ENCODE measurements at regions not wholly inside any gene's neighbourhood (a gene's known extent, or its start where the extent isn't known, plus 50 kb on each side); places are given as distances from the start of the nearest gene placed in this dataset.
A peak's percentile ranks its signal among the peaks of the same experiment; 100 is the strongest.

GRCh38 chr5:43771611-43772031 is 168.6 kb downstream of the NNT start (continued):
- TF ChIP-seq ZNF518B (CRISPR knock-in tag; IDR thresholded peaks at IDR 0.05) (no peak), HBP1 (CRISPR knock-in tag; IDR thresholded peaks at IDR 0.05) (0 out of 2 replicates have a peak, but pooled peaks have one; percentile 35), BCOR (IDR thresholded peaks at IDR 0.05) (no peak), RBM17 (IDR thresholded peaks at IDR 0.05; ENCODE audit: borderline replicate concordance, low read depth, low read length) (no peak), KLF10 (CRISPR knock-in tag; IDR thresholded peaks at IDR 0.05) (no peak), CEBPG (CRISPR knock-in tag; IDR thresholded peaks at IDR 0.05) (no peak), CEBPG (tag; conservative IDR thresholded peaks at IDR 0.05 in 1 of 2, IDR thresholded peaks at IDR 0.05 in 1 of 2) (no peak), ZNF584 (CRISPR knock-in tag; IDR thresholded peaks at IDR 0.05; ENCODE audit: low read depth) (peak; percentile 64; the same call in 1 of the 2 replicates), TSHZ1 (CRISPR knock-in tag; IDR thresholded peaks at IDR 0.05) (peak; percentile 27; the same call in 1 of the 2 replicates), ZNF75A (CRISPR knock-in tag; IDR thresholded peaks at IDR 0.05) (0 out of 2 replicates have a peak, but pooled peaks have one; percentile 56), SMAD3 (CRISPR knock-in tag; conservative IDR thresholded peaks at IDR 0.05) (0 out of 2 replicates have a peak, but pooled peaks have one; percentile 6), ZNF134 (CRISPR knock-in tag; conservative IDR thresholded peaks at IDR 0.05) (0 out of 2 replicates have a peak, but pooled peaks have one; percentile 38), CXXC5 (CRISPR knock-in tag; IDR thresholded peaks at IDR 0.05) (peak; percentile 54; the same call in 1 of the 2 replicates), ZNF239 (CRISPR knock-in tag; IDR thresholded peaks at IDR 0.05) (peak; percentile 62), SREBF2 (CRISPR knock-in tag; IDR thresholded peaks at IDR 0.05) (no peak), GTF2A2 (tag; IDR thresholded peaks at IDR 0.05) (peak; percentile 77; the same call in 1 of the 2 replicates), CSDE1 (IDR thresholded peaks at IDR 0.05) (no peak), ELF2 (CRISPR knock-in tag; IDR thresholded peaks at IDR 0.05) (peak; percentile 61; the same call in 1 of the 2 replicates), ZNF12 (CRISPR knock-in tag; IDR thresholded peaks at IDR 0.05) (no peak)
- TF ChIP-seq, protein P1, sequence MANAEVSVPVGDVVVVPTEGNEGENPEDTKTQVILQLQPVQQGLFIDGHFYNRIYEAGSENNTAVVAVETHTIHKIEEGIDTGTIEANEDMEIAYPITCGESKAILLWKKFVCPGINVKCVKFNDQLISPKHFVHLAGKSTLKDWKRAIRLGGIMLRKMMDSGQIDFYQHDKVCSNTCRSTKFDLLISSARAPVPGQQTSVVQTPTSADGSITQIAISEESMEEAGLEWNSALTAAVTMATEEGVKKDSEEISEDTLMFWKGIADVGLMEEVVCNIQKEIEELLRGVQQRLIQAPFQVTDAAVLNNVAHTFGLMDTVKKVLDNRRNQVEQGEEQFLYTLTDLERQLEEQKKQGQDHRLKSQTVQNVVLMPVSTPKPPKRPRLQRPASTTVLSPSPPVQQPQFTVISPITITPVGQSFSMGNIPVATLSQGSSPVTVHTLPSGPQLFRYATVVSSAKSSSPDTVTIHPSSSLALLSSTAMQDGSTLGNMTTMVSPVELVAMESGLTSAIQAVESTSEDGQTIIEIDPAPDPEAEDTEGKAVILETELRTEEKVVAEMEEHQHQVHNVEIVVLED (CRISPR knock-in tag; IDR thresholded peaks at IDR 0.05): peak; percentile 39; the same call in 1 of the 2 replicates
